LHCN-M2 (cell line): ENCODE measurements at regions not wholly inside any gene's neighbourhood (a gene's known extent, or its start where the extent isn't known, plus 50 kb on each side); places are given as distances from the start of the nearest gene placed in this dataset.
"Not testable (repeated sequence)": the region's sequence is repeated elsewhere in the genome, so short reads cannot be mapped to it uniquely, and the experiment has no call there.

Source experiments
- DNase-seq: peaks from one replicate; pipeline ENCODE4 v3.0.0-alpha.2; 2012; ENCODE audit warnings: low read depth

- DNase-seq = not testable (repeated sequence)
Observed at GRCh38 chr5:100398815-100399214, 136.4 kb upstream of the FAM174A start.

GRCh38 chr5:100379254-100379858, 155.8 kb upstream of the FAM174A start:
- DNase-seq = not testable (repeated sequence)

GRCh38 chr5:100364757-100365478, 170.3 kb upstream of the FAM174A start:
- DNase-seq = not testable (repeated sequence)

GRCh38 chr5:100364343-100364742, 170.8 kb upstream of the FAM174A start:
- not testable (repeated sequence) for DNase-seq

GRCh38 chr5:100359998-100360397, 175.2 kb upstream of the FAM174A start:
- DNase-seq = not testable (repeated sequence)

GRCh38 chr5:100346269-100346668, 188.9 kb upstream of the FAM174A start:
- DNase-seq = not testable (repeated sequence)

- DNase-seq = not testable (repeated sequence)
Observed at GRCh38 chr5:100341485-100341884, 193.7 kb upstream of the FAM174A start.

- no peak for DNase-seq
Observed at GRCh38 chr5:100322483-100322882, 212.7 kb upstream of the FAM174A start.

GRCh38 chr5:100319885-100320284, 215.3 kb upstream of the FAM174A start:
- no peak for DNase-seq

- no peak for DNase-seq
Observed at GRCh38 chr5:100313657-100314056, 221.5 kb upstream of the FAM174A start.

GRCh38 chr5:100311806-100312205, 223.4 kb upstream of the FAM174A start:
- DNase-seq = no peak

- DNase-seq = no peak
Observed at GRCh38 chr5:100306000-100306399, 229.2 kb upstream of the FAM174A start.

GRCh38 chr5:100303216-100303615, 232.0 kb upstream of the FAM174A start:
- no peak for DNase-seq

- no peak for DNase-seq
Observed at GRCh38 chr5:100299261-100299660, 235.9 kb upstream of the FAM174A start.

- no peak for DNase-seq
Observed at GRCh38 chr5:100276071-100276470, 259.1 kb upstream of the FAM174A start.

GRCh38 chr5:100275631-100276030, 259.5 kb upstream of the FAM174A start:
- DNase-seq = no peak

- no peak for DNase-seq
Observed at GRCh38 chr5:100273846-100274580, 261.2 kb upstream of the FAM174A start.

- peak; percentile 1 for DNase-seq
Observed at GRCh38 chr5:100270023-100270771, 265.0 kb upstream of the FAM174A start.

- DNase-seq = no peak
Observed at GRCh38 chr5:100260968-100261367, 274.2 kb upstream of the FAM174A start.

- DNase-seq = no peak
Observed at GRCh38 chr5:100252944-100253343, 282.2 kb upstream of the FAM174A start.

- DNase-seq = no peak
Observed at GRCh38 chr5:100252037-100252436, 283.1 kb upstream of the FAM174A start.

- DNase-seq = no peak
Observed at GRCh38 chr5:100249884-100250269, 285.3 kb upstream of the FAM174A start.
